G401.6 (cell line): ENCODE measurements at regions not wholly inside any gene's neighbourhood (a gene's known extent, or its start where the extent isn't known, plus 50 kb on each side); places are given as distances from the start of the nearest gene placed in this dataset.
"Not testable (repeated sequence)": the region's sequence is repeated elsewhere in the genome, so short reads cannot be mapped to it uniquely, and the experiment has no call there.

ENCODE experiments used
- FAIRE-seq: peaks from 2 replicates; lab custom pipeline; 2012; peaks lifted over from hg19 to GRCh38; lab: Jason Lieb, UNC

GRCh38 chr1:233477359-233477758 is 136.5 kb upstream of the KCNK1 start:
- FAIRE-seq, result no peak

- no peak for FAIRE-seq
These were observed 135.3 kb upstream of the KCNK1 start for GRCh38 chr1:233478611-233479010.

GRCh38 chr1:233479110-233479890 is 134.6 kb upstream of the KCNK1 start:
- FAIRE-seq, result no peak

GRCh38 chr1:233480198-233480597 is 133.7 kb upstream of the KCNK1 start:
- FAIRE-seq, result no peak

GRCh38 chr1:233482388-233482787 is 131.5 kb upstream of the KCNK1 start:
- FAIRE-seq, result no peak

GRCh38 chr1:233485385-233485784 is 128.5 kb upstream of the KCNK1 start:
- no peak for FAIRE-seq

- no peak for FAIRE-seq
These were observed 128.0 kb upstream of the KCNK1 start for GRCh38 chr1:233485809-233486398.

GRCh38 chr1:233487408-233487807 is 126.5 kb upstream of the KCNK1 start:
- FAIRE-seq, result no peak

- no peak for FAIRE-seq
These were observed 124.5 kb upstream of the KCNK1 start for GRCh38 chr1:233489411-233489810.

GRCh38 chr1:233490488-233490887 is 123.4 kb upstream of the KCNK1 start:
- FAIRE-seq, result no peak

- no peak for FAIRE-seq
These were observed 121.8 kb upstream of the KCNK1 start for GRCh38 chr1:233491953-233492620.

GRCh38 chr1:233496993-233497392 is 116.9 kb upstream of the KCNK1 start:
- no peak for FAIRE-seq

GRCh38 chr1:233497679-233498078 is 116.2 kb upstream of the KCNK1 start:
- FAIRE-seq, result no peak

GRCh38 chr1:233500106-233500505 is 113.8 kb upstream of the KCNK1 start:
- no peak for FAIRE-seq

GRCh38 chr1:233503366-233503954 is 110.4 kb upstream of the KCNK1 start:
- FAIRE-seq, result no peak

GRCh38 chr1:233505130-233505529 is 108.8 kb upstream of the KCNK1 start:
- no peak for FAIRE-seq

GRCh38 chr1:233505889-233506288 is 108.0 kb upstream of the KCNK1 start:
- FAIRE-seq, result not testable (repeated sequence)

- FAIRE-seq, result no peak
These were observed 104.4 kb upstream of the KCNK1 start for GRCh38 chr1:233509526-233509925.

GRCh38 chr1:233512538-233512937 is 101.4 kb upstream of the KCNK1 start:
- FAIRE-seq, result no peak

- no peak for FAIRE-seq
These were observed 100.5 kb upstream of the KCNK1 start for GRCh38 chr1:233513431-233513830.

- no peak for FAIRE-seq
These were observed 98.9 kb upstream of the KCNK1 start for GRCh38 chr1:233514946-233515391.

- FAIRE-seq, result no peak
These were observed 97.2 kb upstream of the KCNK1 start for GRCh38 chr1:233516732-233517131.

GRCh38 chr1:233518344-233518743 is 95.6 kb upstream of the KCNK1 start:
- no peak for FAIRE-seq
